AG10803 (cell line): ENCODE measurements at regions not wholly inside any gene's neighbourhood (a gene's known extent, or its start where the extent isn't known, plus 50 kb on each side); places are given as distances from the start of the nearest gene placed in this dataset.
A peak's percentile ranks its signal among the peaks of the same experiment; 100 is the strongest.

Experiments used
- DNase-seq: peaks from one replicate; pipeline ENCODE4 v3.0.0; 2010; ENCODE audit warnings: low read depth
- H3K4me3 ChIP-seq: 2 replicates; pipeline ENCODE4 v1.5.1; 2011; ENCODE audit warnings: mild to moderate bottlenecking, low read length, control low read depth
- CTCF ChIP-seq: conservative IDR thresholded peaks from 2 replicates; pipeline ENCODE4 v1.5.1; 2011; ENCODE audit warnings: mild to moderate bottlenecking, low read length, control low read depth, inconsistent platforms

- DNase-seq, result no peak
- H3K4me3 ChIP-seq, result no peak overlapping the region
- no peak for TF ChIP-seq CTCF
Observed at GRCh38 chr2:14396533-14397083, 235.9 kb upstream of the LRATD1 start.

- TF ChIP-seq CTCF, result no peak
- no peak overlapping the region for H3K4me3 ChIP-seq
- no peak for DNase-seq
Observed at GRCh38 chr2:14398641-14399040, 233.9 kb upstream of the LRATD1 start.

- no peak overlapping the region for H3K4me3 ChIP-seq
- no peak for DNase-seq
Observed at GRCh38 chr2:14401873-14402272, 230.6 kb upstream of the LRATD1 start.

GRCh38 chr2:14408695-14409094 lies 223.8 kb upstream of the LRATD1 start:
- H3K4me3 ChIP-seq, result no peak overlapping the region
- no peak for TF ChIP-seq CTCF
- no peak for DNase-seq

More at GRCh38 chr2:14401873-14402272, 230.6 kb upstream of the LRATD1 start:
- no peak for TF ChIP-seq CTCF

- no peak overlapping the region for H3K4me3 ChIP-seq
- TF ChIP-seq CTCF, result no peak
- no peak for DNase-seq
Observed at GRCh38 chr2:14417551-14417950, 215.0 kb upstream of the LRATD1 start.

GRCh38 chr2:14418115-14418514 lies 214.4 kb upstream of the LRATD1 start:
- no peak for TF ChIP-seq CTCF
- H3K4me3 ChIP-seq, result no peak overlapping the region
- peak; percentile 54 for DNase-seq

GRCh38 chr2:14420851-14421250 lies 211.7 kb upstream of the LRATD1 start:
- DNase-seq, result peak; percentile 42
- no peak for TF ChIP-seq CTCF
- H3K4me3 ChIP-seq, result no peak overlapping the region
